HEK293T (cell line): ENCODE measurements at regions not wholly inside any gene's neighbourhood (a gene's known extent, or its start where the extent isn't known, plus 50 kb on each side); places are given as distances from the start of the nearest gene placed in this dataset.

Experiments used
- CTCF ChIA-PET: fragments of 350-600 bp; formaldehyde crosslinking; extraction: SDS; loops from one replicate; lab custom pipeline; 2021; ENCODE audit warnings: antibody characterized with exemption, inconsistent platforms; lab: Yijun Ruan, JAX
- POLR2A ChIA-PET: fragments of 350-600 bp; formaldehyde crosslinking; extraction: SDS; loops from one replicate; lab custom pipeline; 2020; ENCODE audit warnings: antibody characterized with exemption, inconsistent platforms; lab: Yijun Ruan, JAX
- DNase-seq: peaks from one replicate; pipeline ENCODE4 v3.0.0; 2012; ENCODE audit warnings: mixed read lengths; ENCODE audit errors: extremely low spot score
- ARNT ChIP-seq: fragments of 450-650 bp; IDR thresholded peaks from 2 replicates; pipeline ENCODE4 v1.6.1; 2017; ENCODE audit warnings: mild to moderate bottlenecking
- BHLHE40 ChIP-seq: fragments of 450-650 bp; IDR thresholded peaks from 2 replicates; pipeline ENCODE4 v1.6.1; 2016; ENCODE audit warnings: mild to moderate bottlenecking, moderate library complexity, borderline replicate concordance
- CTBP1 ChIP-seq: fragments of 450-650 bp; IDR thresholded peaks from 2 replicates; pipeline ENCODE4 v1.6.1; 2016; ENCODE audit warnings: borderline replicate concordance
- ELF4 ChIP-seq: fragments of 450-650 bp; IDR thresholded peaks from 2 replicates; pipeline ENCODE4 v1.6.1; 2017; ENCODE audit warnings: antibody characterized with exemption
- FOXA1 ChIP-seq: fragments of 450-650 bp; IDR thresholded peaks from 2 replicates; pipeline ENCODE4 v1.6.1; 2016; ENCODE audit warnings: mild to moderate bottlenecking
- FOXK2 ChIP-seq: fragments of 450-650 bp; IDR thresholded peaks from 2 replicates; pipeline ENCODE4 v1.6.1; 2016; ENCODE audit warnings: mild to moderate bottlenecking
- FOXM1 ChIP-seq: fragments of 450-650 bp; IDR thresholded peaks from 2 replicates; pipeline ENCODE4 v1.6.1; 2017; ENCODE audit warnings: mild to moderate bottlenecking, borderline replicate concordance
- HDGF ChIP-seq: fragments of 450-650 bp; IDR thresholded peaks from 2 replicates; pipeline ENCODE4 v1.6.1; 2017; ENCODE audit warnings: antibody characterized with exemption, borderline replicate concordance
- L3MBTL2 ChIP-seq: fragments of 450-650 bp; conservative IDR thresholded peaks from 2 replicates; pipeline ENCODE4 v1.6.1; 2016; ENCODE audit warnings: mild to moderate bottlenecking
- LEF1 ChIP-seq: fragments of 450-650 bp; IDR thresholded peaks from 2 replicates; pipeline ENCODE4 v1.6.1; 2017; ENCODE audit warnings: mild to moderate bottlenecking, borderline replicate concordance
- NFRKB ChIP-seq: fragments of 450-650 bp; IDR thresholded peaks from 2 replicates; pipeline ENCODE4 v1.6.1; 2016; ENCODE audit warnings: mild to moderate bottlenecking, moderate library complexity
- SP1 ChIP-seq: fragments of 450-650 bp; IDR thresholded peaks from 2 replicates; pipeline ENCODE4 v1.6.1; 2017
- SUZ12 ChIP-seq: fragments of 450-650 bp; IDR thresholded peaks from 2 replicates; pipeline ENCODE4 v1.6.1; 2016; ENCODE audit warnings: mild to moderate bottlenecking
- TARDBP ChIP-seq: fragments of 450-650 bp; IDR thresholded peaks from 2 replicates; pipeline ENCODE4 v1.6.1; 2016
- ZNF384 ChIP-seq: fragments of 450-650 bp; IDR thresholded peaks from 2 replicates; pipeline ENCODE4 v1.6.1; 2016
- TF ChIP-seq, protein P1 (sequence below): fragments of 450-650 bp; IDR thresholded peaks from 2 replicates; pipeline ENCODE4 v1.6.1; 2016

DNA sequence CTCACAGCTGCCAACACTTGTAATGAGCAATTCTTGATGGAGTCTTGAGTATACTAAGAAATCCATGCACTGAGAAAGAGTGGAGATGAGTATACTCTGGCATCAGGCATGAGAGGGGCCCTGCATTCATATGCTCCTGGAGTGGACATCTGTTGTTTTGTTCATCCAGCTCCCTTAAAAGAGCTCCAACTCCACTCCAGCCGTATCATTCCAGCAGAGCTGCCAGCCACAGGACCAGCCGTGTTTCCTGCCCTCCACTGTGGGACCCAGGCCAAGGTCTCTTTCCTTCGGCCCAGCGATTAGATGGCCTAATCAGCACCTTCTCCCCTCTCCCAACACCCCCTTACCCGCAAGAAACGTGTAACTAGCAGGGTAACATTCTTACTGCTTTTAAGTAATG, 144.5 kb downstream of the OMA1 start:
- ChIA-PET POLR2A (no interaction called here), CTCF (no interaction called here)
- DNase-seq = no peak
- no peak for TF ChIP-seq TARDBP
- TF ChIP-seq, protein P1, sequence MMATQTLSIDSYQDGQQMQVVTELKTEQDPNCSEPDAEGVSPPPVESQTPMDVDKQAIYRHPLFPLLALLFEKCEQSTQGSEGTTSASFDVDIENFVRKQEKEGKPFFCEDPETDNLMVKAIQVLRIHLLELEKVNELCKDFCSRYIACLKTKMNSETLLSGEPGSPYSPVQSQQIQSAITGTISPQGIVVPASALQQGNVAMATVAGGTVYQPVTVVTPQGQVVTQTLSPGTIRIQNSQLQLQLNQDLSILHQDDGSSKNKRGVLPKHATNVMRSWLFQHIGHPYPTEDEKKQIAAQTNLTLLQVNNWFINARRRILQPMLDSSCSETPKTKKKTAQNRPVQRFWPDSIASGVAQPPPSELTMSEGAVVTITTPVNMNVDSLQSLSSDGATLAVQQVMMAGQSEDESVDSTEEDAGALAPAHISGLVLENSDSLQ = no peak
- no peak for TF ChIP-seq ARNT
- TF ChIP-seq ZNF384 = no peak

DNA sequence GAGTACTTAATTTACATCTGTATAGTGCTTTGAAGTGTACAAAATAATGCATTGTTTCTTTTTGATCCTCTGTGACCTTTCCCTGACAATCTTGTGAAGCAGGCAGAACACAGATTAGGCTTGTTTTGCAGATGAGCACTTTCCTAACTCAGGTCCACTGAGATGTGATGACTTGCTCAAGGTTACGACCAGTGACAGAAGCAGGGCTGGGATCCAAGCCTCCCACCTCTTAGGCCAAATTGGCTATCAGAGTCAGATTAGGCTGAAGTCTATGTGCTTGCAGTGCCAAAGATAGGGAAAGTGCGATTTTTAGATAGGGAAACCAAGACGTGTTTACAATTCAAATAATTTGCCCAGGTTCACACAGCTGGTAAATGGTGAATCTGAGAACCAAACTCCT, 147.3 kb downstream of the OMA1 start:
- no peak for DNase-seq
- POLR2A ChIA-PET = no interaction called here
- CTCF ChIA-PET = no interaction called here
- TF ChIP-seq ARNT (no peak), CTBP1 (no peak), BHLHE40 (no peak), NFRKB (no peak), SP1 (no peak)

DNA sequence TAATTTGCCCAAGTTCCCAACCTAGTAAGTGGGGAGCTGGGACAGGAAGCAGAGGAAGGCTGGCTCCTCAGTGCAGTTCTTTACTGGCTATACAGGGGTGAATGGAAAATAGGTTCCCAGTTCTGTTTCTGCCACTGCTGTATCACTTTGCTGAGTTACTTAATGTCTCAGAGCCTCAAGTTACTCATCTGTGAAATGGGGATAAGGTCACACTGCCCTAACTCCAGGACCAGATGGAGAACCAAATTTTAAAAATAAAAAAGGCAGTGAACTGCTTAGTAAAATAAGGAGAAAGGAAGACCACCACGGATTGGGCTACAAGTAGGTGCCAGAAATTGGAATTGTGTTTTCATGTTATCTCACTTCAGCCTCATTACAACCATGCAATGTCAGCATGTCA, 147.8 kb downstream of the OMA1 start:
- CTCF ChIA-PET = no interaction called here
- DNase-seq = no peak
- TF ChIP-seq, protein P1 = no peak
- TF ChIP-seq FOXK2 (no peak), NFRKB (no peak), ZNF384 (no peak), TARDBP (no peak), LEF1 (no peak), BHLHE40 (no peak), ARNT (no peak), FOXA1 (no peak), FOXM1 (no peak), CTBP1 (no peak), SP1 (no peak), L3MBTL2 (no peak), ELF4 (no peak), HDGF (no peak), SUZ12 (no peak)
- POLR2A ChIA-PET = no interaction called here

DNA sequence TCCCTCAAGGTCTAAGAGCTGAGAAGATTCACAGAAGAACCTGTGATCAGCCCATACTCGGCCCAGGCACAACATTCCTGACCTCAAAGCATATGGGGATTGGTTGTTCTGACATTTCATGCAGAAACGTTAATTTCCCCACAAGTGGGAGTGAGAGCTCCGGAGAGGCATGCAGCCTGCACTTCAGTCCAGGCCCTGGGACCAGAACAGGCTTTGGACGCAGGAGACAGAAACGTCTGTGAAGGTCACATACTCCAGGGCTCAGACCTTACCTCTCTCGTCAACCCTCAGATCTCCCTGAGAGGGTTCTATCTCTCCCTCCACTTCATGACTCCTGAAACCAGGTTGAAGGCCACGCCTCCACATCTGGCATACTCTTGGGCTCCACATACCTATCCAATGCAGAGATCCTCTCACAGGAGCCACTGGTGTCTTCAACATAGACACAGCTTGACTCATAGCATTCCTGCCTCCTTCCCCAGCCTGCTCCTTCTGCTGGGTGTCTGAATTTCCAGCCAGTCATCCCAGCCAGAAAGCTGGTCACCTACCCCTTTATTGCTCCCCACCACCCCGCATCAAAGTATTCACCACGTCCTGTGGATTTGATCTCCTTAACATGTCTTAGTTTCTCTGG, 149.2 kb downstream of the OMA1 start:
- CTCF ChIA-PET = no interaction called here
- POLR2A ChIA-PET = no interaction called here
- no peak for DNase-seq
- TF ChIP-seq NFRKB (no peak), SUZ12 (no peak), FOXM1 (no peak), TARDBP (no peak), BHLHE40 (no peak), CTBP1 (no peak), HDGF (no peak), ZNF384 (no peak), LEF1 (no peak), L3MBTL2 (no peak), FOXA1 (no peak)
- TF ChIP-seq, protein P1 = no peak

DNA sequence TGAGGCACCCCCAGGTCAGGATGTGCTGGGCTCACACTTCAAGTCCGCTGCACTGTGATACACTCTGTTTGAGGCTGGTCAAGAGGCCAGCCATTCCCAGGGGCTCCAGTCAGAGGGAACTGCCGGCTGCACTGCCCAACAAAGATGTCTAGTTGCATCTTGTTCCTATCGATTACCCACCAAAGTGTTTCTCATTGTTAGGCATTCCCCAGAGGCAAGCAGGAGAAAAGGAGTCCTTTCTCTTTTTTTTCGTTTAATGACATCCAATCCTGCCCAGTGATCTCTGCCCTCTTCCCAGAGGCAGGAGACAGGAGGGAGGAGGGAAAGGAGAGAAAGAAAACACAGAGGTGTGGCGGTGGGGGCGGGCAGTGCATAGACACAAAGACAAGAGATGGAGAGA, 150.4 kb downstream of the OMA1 start:
- ChIA-PET CTCF (no interaction called here), POLR2A (no interaction called here)
- no peak for TF ChIP-seq SP1
- TF ChIP-seq LEF1 = no peak
- no peak for TF ChIP-seq L3MBTL2
- no peak for TF ChIP-seq ELF4
- TF ChIP-seq ARNT = no peak
- TF ChIP-seq HDGF = no peak
- TF ChIP-seq SUZ12 = no peak
- TF ChIP-seq, protein P1 = no peak
- TF ChIP-seq NFRKB = no peak
- DNase-seq = no peak

DNA sequence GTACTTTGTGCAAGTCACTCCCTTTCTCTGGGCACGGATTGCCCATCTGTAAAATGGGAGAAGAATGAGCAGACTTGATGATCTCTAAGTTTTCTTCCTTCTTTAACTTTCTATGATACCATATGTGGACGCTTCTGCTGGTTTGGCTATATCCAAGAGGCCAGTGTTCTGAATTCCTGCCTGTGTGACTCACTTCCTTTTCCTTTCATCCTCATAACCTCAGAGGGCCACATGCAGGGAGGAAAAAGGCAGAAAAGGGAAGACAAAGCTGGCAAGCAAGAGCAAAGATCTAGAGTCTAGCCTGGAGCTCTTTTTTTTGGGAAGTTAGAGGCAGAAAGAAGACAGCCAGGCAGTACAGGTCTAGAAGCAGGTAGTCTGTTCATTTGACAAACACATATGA, 151.2 kb downstream of the OMA1 start:
- ChIA-PET POLR2A (no interaction called here), CTCF (no interaction called here)
- TF ChIP-seq TARDBP = no peak
- TF ChIP-seq SUZ12 = no peak
- TF ChIP-seq NFRKB = no peak
- TF ChIP-seq BHLHE40 = no peak
- TF ChIP-seq FOXM1 = no peak
- no peak for TF ChIP-seq L3MBTL2
- no peak for TF ChIP-seq LEF1
- no peak for TF ChIP-seq FOXA1
- TF ChIP-seq, protein P1 = no peak
- TF ChIP-seq ELF4 = no peak
- TF ChIP-seq CTBP1 = no peak
- no peak for TF ChIP-seq HDGF
- TF ChIP-seq ARNT = no peak
- TF ChIP-seq SP1 = no peak
- no peak for TF ChIP-seq FOXK2
- no peak for TF ChIP-seq ZNF384
- no peak for DNase-seq
